Putamen (tissue), 1 donor: ENCODE measurements at regions not wholly inside any gene's neighbourhood (a gene's known extent, or its start where the extent isn't known, plus 50 kb on each side); places are given as distances from the start of the nearest gene placed in this dataset.

Experiments
- DNase-seq: peaks from one replicate; pipeline ENCODE4 v3.0.0-alpha.2; 2016; ENCODE audit warnings: low spot score

GRCh38 chr11:122230385-122230755 lies 114.4 kb upstream of the BLID start:
- no peak for DNase-seq

DNA sequence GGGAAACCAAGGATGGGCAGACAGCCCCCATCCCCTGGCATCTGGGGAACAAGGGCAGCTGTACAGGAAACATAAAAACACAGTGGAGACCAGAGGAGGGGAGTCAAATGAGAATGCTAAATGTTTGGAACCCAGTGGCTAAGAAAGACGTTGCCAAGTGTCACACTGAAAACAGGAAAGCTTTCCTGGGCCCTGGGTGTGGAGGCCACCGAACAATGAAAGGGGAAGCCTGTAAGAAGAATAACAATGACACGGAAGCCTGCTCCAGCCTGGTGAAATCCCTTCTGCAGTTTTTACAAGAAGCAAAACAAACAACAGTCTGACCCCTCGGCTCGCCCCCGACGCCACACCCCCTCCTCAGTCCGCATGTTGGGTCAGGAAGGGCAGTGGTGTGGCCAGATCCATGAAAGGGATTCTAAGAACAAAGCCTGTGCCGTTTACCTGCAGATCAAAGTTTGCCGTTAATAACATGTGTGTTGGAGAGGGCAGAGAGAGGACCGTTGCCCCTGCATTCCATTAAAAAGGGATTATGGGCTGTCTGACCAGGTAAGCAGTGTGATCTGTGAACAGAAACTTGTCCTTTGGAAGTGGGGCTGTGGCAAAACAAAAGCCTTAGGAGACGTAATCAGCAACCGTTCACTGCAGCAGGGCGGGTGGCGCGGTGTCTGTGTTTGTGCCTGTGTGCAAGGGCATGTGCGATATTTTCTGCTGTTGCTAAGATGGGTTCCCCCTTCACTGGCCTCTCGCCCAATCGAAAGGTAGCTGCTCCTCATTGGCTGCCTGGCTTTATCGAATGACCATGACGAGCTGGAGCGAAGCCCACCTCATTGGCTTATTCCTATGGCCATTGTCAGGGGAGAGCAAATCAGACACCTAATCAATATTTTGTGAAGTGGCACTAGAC lies 113.7 kb upstream of the BLID start:
- DNase-seq: no peak

DNA sequence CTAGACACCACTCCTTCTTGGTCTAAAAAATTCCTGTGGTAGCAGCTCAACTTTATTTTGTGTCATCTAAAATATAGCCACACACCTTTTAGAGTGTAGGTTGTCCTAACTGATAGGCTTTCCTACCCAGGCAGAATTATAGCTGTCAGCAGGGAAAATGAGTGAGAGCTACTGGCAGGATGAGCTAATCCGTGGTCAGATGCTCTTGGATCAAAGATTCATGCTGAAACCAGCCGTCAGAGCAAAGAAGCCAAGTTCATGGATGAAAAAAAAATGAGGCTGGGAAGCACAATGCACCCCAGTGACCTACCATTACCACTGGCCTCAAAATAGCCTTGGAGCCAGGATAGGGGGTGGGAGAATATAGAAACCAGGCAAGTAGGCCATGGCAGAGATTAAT lies 113.1 kb upstream of the BLID start:
- peak; percentile 52 for DNase-seq

DNA sequence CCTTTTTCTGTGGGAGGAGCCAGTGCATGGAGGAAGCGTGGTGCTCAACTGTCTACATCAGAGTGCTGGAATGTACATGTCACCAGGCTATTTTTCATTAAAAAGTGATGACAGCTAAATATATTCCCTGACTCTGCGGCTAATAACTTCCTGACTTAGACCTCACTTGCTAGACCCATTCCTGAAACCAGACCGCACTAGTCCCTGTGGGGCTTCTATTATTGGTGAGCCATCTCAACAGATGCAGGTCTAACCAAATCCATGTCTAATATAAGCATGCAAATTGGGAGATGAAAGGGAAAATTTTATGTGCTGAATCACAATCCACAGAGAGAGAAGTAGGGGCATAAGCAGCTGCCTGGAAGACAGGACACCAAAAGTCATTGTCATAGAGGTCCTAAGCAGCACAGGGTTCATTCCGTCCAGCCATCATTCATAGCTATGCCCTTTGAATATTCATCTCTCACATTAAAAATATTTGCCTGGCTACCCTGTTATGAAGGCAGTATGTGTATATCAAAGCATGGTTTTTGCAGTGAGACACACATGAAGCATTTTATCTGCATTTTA lies 110.9 kb upstream of the BLID start:
- no peak for DNase-seq

DNA sequence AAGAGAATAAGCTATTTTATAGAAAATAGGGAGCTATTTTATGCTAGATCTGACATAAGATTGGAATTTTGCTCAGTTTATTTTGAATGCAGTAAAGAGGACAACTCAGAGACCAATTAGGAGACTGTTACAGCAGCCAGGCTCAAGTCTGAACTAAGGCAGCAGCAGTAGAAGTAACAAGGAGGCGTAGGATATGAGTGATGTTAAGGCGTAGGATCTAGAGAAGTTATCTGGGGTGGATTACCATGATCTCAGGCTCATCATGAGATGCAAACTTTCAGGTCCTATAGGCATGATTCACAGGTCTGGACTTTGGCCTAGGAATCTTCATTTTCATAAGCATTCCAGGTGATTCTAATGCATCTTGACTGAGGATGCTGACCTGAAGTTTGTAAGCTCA lies 108.9 kb upstream of the BLID start:
- DNase-seq: no peak

- no peak for DNase-seq
These were observed 104.3 kb upstream of the BLID start for GRCh38 chr11:122220321-122220720.

- no peak for DNase-seq
These were observed 103.8 kb upstream of the BLID start for GRCh38 chr11:122219791-122220190.

DNA sequence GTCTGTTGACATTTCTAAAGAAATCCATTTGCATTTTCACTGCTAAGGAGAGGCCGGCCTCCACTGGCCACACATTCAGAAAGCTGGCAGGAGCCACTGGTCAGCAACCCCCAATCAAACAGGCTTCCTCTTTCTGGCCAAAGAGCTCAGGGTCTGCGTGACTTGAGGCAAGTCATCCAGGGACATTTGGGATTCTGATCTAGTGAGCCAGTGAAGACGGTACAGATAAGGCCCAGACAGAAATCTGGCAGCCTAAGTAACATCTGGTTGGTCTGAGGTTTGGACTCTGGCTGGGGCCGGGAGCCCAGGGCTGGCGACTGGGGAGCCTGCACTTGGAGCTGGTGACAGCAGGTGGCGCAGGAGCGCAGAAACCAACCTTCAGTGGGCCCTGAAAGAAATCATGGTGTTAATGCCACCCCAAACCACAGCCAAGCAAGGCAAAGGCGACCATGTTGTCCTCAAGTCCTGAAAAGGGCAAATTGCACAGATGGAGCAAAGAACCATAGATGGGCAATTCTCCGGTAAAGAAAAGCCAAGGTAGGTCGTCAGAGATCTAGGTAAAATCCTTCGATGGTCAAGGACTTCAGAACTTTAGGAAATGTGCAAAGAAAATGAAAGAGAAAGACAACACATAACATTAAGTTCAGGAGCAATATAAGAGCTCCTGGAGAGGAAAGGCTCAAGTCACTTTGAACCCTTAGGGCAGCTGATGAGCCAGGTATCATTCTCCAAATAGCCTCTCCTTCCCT lies 99.4 kb upstream of the BLID start:
- DNase-seq: peak; percentile 82

- DNase-seq: no peak
These were observed 98.6 kb upstream of the BLID start for GRCh38 chr11:122214567-122214966.

DNA sequence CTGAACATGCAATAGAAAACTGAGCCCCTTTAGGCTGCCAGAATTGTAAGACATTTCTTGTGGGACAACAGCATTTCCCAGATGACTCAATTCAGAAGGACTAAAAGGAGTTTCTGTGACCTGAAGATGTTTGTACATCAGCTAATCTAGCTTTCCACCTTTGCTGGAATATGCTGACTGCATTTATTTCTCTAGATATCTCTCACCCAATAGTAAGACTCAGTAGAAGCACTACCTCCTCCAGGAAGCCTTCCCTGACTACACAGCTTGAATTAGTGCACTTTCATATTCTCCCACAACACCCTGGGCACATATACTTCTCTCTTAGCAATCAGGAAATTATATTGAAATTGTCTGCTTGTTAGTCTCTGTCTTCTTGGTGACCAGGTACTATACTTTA lies 98.1 kb upstream of the BLID start:
- DNase-seq: no peak

- DNase-seq: peak; percentile 94
These were observed 97.2 kb upstream of the BLID start for GRCh38 chr11:122213171-122213570.

DNA sequence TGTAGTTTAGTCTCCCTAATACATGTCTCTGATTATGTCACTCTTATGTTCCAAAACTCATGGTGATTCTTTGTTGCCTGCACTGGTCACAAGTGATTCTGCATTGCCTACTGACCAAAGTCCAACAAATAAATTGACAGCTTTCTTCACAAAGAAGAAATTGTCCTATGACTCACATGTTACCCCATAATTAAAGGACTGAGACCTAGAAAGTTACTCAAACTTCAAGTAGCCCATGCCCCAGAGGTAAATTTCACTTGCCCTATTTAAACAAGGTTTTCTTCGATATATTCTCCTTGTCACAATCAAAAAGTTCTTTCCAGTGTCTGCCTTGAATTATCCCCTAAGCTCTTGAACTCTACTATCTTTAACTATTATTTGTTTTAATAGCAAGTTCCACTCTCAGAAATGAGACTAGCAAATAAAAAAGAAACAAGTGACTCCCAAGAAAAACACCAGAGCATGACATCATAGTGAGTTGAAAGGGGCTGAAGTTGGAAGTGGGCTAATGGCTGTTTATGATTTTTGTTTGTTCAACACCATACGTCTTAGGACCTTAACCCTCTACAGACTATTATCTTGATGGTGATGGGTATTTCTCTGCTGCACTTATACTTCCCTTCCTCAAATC lies 94.5 kb upstream of the BLID start:
- no peak for DNase-seq

- peak; percentile 90 for DNase-seq
These were observed 93.8 kb upstream of the BLID start for GRCh38 chr11:122209619-122210366.

DNA sequence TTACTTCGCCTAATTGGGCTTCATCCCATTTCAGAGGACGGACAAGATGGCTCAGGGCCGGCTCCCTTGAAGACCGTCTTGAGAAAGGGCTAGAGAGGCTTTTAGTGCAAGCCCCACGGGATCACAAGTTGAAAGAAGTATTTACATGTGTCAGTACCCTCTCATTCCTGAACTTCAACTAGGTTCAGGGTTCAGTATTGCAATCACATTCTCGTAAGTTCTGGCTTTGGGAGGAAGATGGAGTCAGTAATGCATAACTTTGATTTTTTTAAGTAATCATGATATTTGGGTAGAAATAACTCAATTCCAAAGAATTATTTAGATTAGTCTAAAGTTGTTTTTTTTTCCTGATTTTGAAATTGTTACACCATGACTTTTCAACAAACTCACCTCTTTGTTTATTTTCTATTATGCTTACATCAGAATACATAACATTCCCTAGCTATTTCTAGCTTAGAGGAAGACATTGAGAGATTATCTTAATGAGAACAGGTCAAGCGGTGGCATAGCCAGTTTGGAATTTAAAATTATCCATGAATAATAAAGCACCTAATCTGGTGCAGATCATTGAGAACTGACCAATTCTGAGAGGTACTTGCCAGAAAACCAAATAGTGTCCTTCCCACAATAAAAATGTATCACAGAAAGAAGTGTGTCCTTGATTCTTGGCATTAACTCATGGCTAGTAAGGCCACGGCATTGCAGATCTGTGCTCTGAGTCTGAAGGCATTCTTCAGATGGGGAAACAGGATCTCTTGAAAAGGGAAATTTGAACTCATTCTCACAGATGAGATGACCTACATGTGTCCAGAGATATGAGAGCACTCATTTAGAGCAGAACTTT lies 92.1 kb upstream of the BLID start:
- no peak for DNase-seq

GRCh38 chr11:122207505-122207904 lies 91.5 kb upstream of the BLID start:
- DNase-seq: no peak

- no peak for DNase-seq
These were observed 89.0 kb upstream of the BLID start for GRCh38 chr11:122205036-122205435.

- no peak for DNase-seq
These were observed 88.2 kb upstream of the BLID start for GRCh38 chr11:122204206-122204605.

DNA sequence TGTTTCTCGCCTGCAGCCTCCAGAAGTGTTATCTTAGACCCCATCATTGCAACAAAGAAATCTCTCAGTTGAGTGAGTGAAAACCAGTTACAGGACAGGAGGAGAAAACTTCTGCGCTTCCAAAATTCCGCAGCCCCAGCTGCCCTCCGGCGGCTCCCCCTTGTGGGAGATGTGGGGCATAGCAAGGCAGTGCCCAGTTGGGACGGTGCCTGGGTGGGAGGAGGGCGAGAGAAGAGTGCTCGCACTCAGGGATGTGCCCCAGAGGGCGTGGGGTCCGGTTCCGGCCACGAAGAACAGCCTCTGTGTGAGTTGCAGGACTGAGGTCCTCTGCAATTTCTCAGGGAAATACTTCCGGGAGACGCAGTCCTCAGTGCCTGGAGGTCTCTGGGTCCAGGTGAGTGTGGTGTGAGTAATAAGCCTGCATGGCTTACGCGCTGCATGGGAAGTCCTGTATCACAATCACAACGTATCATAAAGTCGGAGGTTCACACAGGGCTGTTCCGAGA lies 87.0 kb upstream of the BLID start:
- DNase-seq: peak; percentile 82

- DNase-seq: no peak
These were observed 86.3 kb upstream of the BLID start for GRCh38 chr11:122202161-122202950.

GRCh38 chr11:122201106-122201505 lies 85.1 kb upstream of the BLID start:
- no peak for DNase-seq
